ENCODE measurements at regions not wholly inside any gene's neighbourhood (a gene's known extent, or its start where the extent isn't known, plus 50 kb on each side); places are given as distances from the start of the nearest gene placed in this dataset.

GRCh38 chr2:210901326-210901725 lies 344.9 kb downstream of the CPS1 start:
- TF ChIP-seq CTCF (IDR thresholded peaks at IDR 0.05) (no peak), ZFP36 (IDR thresholded peaks at IDR 0.05; ENCODE audit: borderline replicate concordance, partially characterized antibody) (no peak), POLR2AphosphoS2 (conservative IDR thresholded peaks at IDR 0.05; ENCODE audit: low read length) (no peak), HOXA7 (CRISPR knock-in tag; IDR thresholded peaks at IDR 0.05) (no peak), RAD21 (conservative IDR thresholded peaks at IDR 0.05 in 1 of 2, IDR thresholded peaks at IDR 0.05 in 1 of 2) (no peak), REST (IDR thresholded peaks at IDR 0.05) (no peak)

Data from A549 (cell line).